GM18508 (cell line): ENCODE measurements at regions not wholly inside any gene's neighbourhood (a gene's known extent, or its start where the extent isn't known, plus 50 kb on each side); places are given as distances from the start of the nearest gene placed in this dataset.
A peak's percentile ranks its signal among the peaks of the same experiment; 100 is the strongest.
"Not testable (repeated sequence)": the region's sequence is repeated elsewhere in the genome, so short reads cannot be mapped to it uniquely, and the experiment has no call there.

Experiments
- ATAC-seq: cut with Tn5 transposase; IDR thresholded peaks from one replicate; pipeline ENCODE4 v1.9.1; 2021; ENCODE audit warnings: moderate number of reproducible peaks; ENCODE audit not compliant: insufficient read depth, unreplicated experiment

- ATAC-seq = not testable (repeated sequence)
Measured at GRCh38 chr1:206311611-206312273, 108.4 kb downstream of the SRGAP2 start.

- ATAC-seq = not testable (repeated sequence)
Measured at GRCh38 chr1:206312274-206312665, 108.9 kb downstream of the SRGAP2 start.

GRCh38 chr1:206314951-206315636, 111.8 kb downstream of the SRGAP2 start:
- ATAC-seq = not testable (repeated sequence)

GRCh38 chr1:206316901-206317300, 113.6 kb downstream of the SRGAP2 start:
- not testable (repeated sequence) for ATAC-seq

- not testable (repeated sequence) for ATAC-seq
Measured at GRCh38 chr1:206317878-206318514, 114.7 kb downstream of the SRGAP2 start.

GRCh38 chr1:206320227-206320626, 116.9 kb downstream of the SRGAP2 start:
- not testable (repeated sequence) for ATAC-seq

- not testable (repeated sequence) for ATAC-seq
Measured at GRCh38 chr1:206326159-206326939, 123.0 kb downstream of the SRGAP2 start.

GRCh38 chr1:206331597-206331996, 128.3 kb downstream of the SRGAP2 start:
- ATAC-seq = not testable (repeated sequence)

- not testable (repeated sequence) for ATAC-seq
Measured at GRCh38 chr1:206333316-206333715, 130.0 kb downstream of the SRGAP2 start.

GRCh38 chr1:206333897-206334296, 130.6 kb downstream of the SRGAP2 start:
- not testable (repeated sequence) for ATAC-seq

GRCh38 chr1:206334481-206334880, 131.1 kb downstream of the SRGAP2 start:
- not testable (repeated sequence) for ATAC-seq

- ATAC-seq = not testable (repeated sequence)
Measured at GRCh38 chr1:206335162-206335561, 131.8 kb downstream of the SRGAP2 start.

- not testable (repeated sequence) for ATAC-seq
Measured at GRCh38 chr1:206335875-206336846, 132.8 kb downstream of the SRGAP2 start.

- not testable (repeated sequence) for ATAC-seq
Measured at GRCh38 chr1:206337024-206337423, 133.3 kb upstream of the IKBKE start.

GRCh38 chr1:206350493-206351275, 119.6 kb upstream of the IKBKE start:
- not testable (repeated sequence) for ATAC-seq

- not testable (repeated sequence) for ATAC-seq
Measured at GRCh38 chr1:206351276-206352052, 118.8 kb upstream of the IKBKE start.

GRCh38 chr1:206356310-206356709, 114.0 kb upstream of the IKBKE start:
- ATAC-seq = not testable (repeated sequence)

GRCh38 chr1:206357962-206358361, 112.3 kb upstream of the IKBKE start:
- peak; percentile 45 for ATAC-seq
